Neural cell (in vitro differentiated cells): ENCODE measurements at regions not wholly inside any gene's neighbourhood (a gene's known extent, or its start where the extent isn't known, plus 50 kb on each side); places are given as distances from the start of the nearest gene placed in this dataset.

Experiments used
- EZH2 ChIP-seq: fragments of 200-600, 300-800 bp; shearing (Covaris generic), sonication (generic); IDR thresholded peaks from 2 replicates; pipeline ENCODE4 v1.6.1; 2014; ENCODE audit warnings: antibody characterized with exemption, low read length, borderline replicate concordance, mild to moderate bottlenecking; ENCODE audit not compliant: insufficient read depth, poor library complexity, severe bottlenecking
- MXI1 ChIP-seq: fragments of 450-650 bp; conservative IDR thresholded peaks from 2 replicates; pipeline ENCODE4 v1.6.1; 2014; ENCODE audit warnings: antibody characterized with exemption, mild to moderate bottlenecking; ENCODE audit not compliant: poor library complexity, severe bottlenecking
- RAD21 ChIP-seq: fragments of 450-650 bp; conservative IDR thresholded peaks from 2 replicates; pipeline ENCODE4 v1.6.1; 2014; ENCODE audit warnings: antibody characterized with exemption, mild to moderate bottlenecking, moderate library complexity
- TF ChIP-seq, protein P1 (sequence below): fragments of 450-650 bp; IDR thresholded peaks from 2 replicates; pipeline ENCODE4 v1.5.1; 2014; ENCODE audit warnings: antibody characterized with exemption, mild to moderate bottlenecking, moderate library complexity; ENCODE audit not compliant: poor library complexity, severe bottlenecking

DNA sequence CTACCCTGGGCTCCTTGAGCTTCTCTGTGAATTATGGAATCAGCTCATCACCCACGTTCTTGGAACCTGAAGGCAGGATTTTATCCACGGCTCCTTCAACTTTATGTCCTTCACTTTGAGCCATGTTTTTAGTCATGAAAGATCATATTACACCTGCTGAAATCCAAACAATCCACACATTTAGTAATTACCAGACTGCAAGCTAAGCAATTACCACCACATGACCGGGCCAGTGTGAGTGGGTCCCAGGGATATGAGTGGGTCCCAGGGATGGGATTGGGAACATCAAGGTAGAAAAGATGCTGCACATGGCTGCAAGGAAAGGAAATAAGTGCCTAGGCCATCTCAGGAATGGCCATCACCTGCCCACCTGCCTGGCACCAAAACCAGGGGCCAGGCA, 140.3 kb upstream of the IQSEC1 start:
- TF ChIP-seq EZH2, result no peak
- TF ChIP-seq, protein P1, sequence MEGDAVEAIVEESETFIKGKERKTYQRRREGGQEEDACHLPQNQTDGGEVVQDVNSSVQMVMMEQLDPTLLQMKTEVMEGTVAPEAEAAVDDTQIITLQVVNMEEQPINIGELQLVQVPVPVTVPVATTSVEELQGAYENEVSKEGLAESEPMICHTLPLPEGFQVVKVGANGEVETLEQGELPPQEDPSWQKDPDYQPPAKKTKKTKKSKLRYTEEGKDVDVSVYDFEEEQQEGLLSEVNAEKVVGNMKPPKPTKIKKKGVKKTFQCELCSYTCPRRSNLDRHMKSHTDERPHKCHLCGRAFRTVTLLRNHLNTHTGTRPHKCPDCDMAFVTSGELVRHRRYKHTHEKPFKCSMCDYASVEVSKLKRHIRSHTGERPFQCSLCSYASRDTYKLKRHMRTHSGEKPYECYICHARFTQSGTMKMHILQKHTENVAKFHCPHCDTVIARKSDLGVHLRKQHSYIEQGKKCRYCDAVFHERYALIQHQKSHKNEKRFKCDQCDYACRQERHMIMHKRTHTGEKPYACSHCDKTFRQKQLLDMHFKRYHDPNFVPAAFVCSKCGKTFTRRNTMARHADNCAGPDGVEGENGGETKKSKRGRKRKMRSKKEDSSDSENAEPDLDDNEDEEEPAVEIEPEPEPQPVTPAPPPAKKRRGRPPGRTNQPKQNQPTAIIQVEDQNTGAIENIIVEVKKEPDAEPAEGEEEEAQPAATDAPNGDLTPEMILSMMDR, result no peak
- no peak for TF ChIP-seq RAD21
- no peak for TF ChIP-seq MXI1
